ENCODE measurements at regions not wholly inside any gene's neighbourhood (a gene's known extent, or its start where the extent isn't known, plus 50 kb on each side); places are given as distances from the start of the nearest gene placed in this dataset.

GRCh38 chr14:44701563-44702263 lies 194.6 kb upstream of the FSCB start:
- DNase-seq = peak; percentile 0

GRCh38 chr14:44700694-44701093 lies 193.6 kb upstream of the FSCB start:
- DNase-seq = no peak

- peak; percentile 40 for DNase-seq
Observed at GRCh38 chr14:44700184-44700583, 193.1 kb upstream of the FSCB start.

- no peak for DNase-seq
Observed at GRCh38 chr14:44699391-44699790, 192.3 kb upstream of the FSCB start.

DNA sequence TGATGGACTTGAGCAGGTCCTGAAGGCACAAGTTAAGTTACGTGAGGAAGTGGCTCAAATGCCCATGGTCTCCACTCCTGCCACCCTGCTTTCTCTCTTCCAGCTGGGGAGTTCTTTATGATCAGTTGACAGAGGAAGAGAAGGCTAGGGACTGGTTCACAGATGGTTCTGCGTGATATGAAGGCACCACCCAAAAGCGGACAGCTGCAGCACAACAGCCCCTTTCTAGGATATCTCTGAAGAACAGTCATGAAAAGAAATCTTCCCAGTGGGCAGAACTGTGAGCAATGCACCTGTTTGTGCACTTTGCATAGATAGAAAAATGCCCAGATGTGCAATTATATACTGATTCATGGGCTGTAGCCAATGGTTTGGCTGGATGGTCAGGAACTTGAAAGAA lies 162.4 kb upstream of the FSCB start:
- no peak for DNase-seq

DNA sequence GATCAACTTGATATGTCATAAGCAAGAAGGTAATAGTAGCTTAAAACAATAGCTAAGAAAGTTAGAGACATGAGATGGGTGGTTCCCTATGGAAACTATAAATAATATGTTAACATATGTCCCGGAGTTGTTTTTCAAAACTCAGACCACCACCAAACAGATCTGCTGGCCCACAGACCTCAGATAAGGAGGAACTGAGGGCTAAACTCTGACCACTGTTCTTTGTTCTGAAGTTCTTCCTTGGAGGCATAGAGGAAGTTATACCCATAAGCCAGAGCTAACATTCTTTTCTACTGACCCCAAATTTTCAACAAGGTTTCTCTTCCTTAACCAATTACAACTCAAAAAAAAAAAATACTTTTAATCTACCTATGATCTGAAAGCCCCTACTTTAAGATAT lies 156.1 kb upstream of the FSCB start:
- no peak for DNase-seq

DNA sequence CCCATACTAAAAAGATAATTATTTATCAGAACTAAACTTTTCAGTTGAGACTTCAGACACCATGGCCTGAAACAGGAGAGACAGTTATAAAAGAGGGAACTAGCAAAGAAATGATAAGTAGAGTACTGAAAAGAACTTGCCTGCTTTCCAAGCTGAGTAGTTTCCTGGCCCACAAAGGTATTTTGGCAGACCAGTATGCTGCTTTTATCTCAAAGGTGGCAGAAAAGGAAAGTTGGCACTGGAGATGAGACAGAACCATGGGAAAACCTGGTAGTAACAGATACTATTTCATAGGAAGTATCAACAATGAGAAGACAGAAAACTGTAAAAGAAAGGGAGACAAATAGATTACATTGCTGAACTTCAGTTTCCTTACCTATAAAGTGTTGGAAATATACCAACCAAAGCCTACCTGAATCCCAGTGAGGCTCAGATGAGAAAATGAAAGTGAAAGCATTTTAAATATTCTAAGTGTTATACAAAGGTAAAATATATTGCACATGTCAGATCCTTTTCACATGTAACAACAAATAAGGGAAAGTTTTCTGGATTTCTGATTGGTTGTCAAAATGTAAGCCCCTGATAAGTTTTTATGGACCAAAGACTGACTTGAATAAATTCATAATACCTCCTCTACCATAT lies 155.3 kb upstream of the FSCB start:
- no peak for DNase-seq

DNA sequence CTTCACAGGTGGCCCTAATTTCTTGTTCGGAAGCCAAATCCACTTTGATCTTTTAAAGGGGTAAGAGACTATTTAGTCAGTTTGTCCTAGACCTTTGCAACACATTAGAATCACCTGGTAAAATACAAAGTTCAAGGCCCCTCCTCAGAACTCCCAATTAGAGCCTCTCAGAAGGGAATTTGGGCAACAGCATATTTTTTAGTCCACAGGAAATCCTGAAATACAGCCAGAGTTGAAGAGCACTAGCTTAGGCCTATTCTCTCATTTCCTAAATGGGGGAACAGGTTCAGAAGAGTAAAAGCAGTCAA lies 151.3 kb upstream of the FSCB start:
- DNase-seq = no peak

DNA sequence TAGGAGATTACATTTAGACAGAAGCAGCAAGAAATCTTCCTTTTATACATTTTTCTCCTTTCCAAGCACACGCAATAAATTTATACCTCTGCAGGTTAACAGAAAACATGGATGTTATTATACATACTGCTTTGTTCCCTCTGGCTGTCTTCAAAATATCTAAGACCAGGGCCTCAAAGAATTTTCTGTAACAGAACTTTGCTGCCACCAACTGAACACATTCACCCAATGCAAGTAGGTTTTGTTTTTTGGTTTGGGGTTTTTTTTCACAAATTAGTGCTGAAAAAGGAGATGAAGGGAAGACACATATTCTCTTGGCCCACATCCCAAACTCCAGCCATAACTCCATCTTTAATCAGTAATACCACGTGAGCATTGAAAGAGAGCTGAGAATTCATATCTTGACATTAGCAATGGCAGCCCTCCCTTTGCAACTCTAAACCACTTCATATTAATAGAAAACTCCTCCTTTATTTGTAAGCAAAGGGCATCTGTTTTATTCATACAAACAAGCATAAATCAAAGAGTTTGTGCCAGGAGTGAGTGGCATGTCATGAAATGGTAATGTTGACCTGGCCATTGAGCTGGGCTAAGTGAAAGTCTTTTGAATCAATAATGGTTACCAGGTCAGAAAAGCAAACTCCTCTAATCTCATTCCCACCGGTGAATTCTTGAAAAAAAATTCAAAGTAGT lies 150.8 kb upstream of the FSCB start:
- peak; percentile 7 for DNase-seq

DNA sequence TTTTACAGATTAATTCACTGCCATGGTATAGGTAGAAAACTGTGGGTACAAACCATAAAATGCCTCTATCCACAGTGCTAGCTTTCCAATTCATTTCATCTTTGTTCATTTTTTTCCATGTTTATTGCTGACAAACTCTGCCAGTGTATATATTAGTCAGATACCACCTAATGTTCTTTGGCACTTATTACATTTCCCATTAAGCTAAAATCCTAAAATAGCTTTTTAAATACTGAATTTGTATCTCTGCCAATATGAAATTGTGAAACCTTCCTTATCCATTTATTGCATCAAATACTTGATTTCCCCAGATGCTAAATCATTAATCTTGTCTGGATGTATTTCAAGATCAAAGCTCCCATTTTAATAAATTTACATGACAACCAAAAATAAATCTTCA lies 150.1 kb upstream of the FSCB start:
- no peak for DNase-seq

DNA sequence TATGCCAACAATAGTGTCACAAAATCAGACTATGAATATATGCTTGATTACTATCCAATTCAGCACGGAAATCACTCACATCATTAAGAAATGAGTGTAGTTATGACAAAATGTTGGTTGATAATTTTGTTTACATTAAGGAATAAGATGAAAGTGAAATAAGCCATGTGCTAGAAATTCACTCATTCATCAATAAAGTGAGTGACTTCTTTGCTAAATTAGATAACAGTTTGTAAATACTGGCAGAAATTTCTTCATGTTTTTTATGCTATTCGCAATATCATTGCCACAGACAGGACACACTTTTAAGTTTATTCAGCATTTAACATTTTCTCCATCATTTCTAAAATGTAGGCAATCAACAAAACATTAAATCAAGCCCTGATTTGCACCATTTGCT lies 147.5 kb upstream of the FSCB start:
- DNase-seq = no peak

DNA sequence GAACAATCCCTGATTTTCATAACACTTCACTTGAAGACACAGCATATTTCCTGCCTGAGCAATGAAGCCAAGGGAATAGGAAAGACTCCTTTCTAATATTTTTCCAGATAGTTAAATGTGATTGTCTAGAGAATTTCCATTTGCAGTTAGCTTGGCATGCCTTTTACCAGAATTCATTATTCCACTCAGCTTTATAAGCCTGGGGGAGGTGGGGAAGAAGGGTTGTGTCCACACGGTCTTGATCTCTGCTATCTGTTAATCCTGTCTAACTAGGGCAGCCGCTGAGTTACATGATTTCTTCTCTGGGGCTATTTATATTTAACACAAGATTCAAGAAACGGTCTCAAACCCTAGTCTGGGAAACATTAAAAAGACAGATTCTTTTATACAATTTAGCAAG lies 146.6 kb upstream of the FSCB start:
- DNase-seq = no peak

- no peak for DNase-seq
Observed at GRCh38 chr14:44652640-44653039, 145.6 kb upstream of the FSCB start.

- no peak for DNase-seq
Observed at GRCh38 chr14:44649061-44649460, 142.0 kb upstream of the FSCB start.

DNA sequence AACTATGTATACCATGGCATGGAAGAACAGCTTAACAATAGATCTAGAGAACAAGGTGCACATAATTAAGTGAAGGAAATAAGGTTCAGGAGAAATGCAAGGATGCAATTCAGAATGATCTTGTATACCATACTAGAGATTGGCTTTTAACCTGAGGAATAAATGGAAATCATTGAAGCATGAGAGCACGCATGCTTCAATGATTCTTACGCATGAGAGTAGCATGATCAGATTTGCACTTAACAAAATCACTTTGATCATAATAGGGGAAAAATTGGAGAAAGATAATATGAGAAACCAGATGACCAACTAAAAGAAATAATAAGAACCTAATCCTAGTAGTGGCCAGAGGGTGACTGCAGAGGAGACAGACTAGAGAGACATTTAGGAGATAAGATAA lies 133.3 kb upstream of the FSCB start:
- no peak for DNase-seq

DNA sequence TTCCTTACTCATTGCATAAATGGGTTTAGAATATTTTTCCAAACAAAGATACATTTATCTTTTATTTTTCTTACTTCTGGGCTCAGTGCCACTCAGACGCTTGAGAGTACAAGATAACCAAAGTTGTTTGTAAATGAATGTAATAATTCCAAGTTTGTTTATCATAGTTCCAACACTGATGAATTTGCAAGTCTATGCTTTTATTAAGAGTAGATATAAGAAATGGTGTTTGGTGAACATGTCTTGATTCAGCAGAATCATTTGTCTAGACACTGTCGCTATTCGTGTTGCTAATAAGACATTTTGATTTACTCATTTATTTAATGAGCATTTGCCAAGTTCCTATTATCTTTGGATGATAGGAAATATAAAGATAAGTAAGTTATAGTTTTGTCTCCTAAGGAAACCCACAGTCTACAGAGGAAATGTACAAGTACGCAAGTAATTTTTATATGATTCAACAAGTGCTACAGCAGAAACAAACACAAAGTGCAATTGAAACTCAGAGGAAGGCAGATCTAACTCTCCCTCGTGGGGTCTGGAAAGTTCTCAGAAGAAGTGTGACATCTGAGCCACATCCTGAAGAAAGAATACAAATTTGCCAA lies 132.8 kb upstream of the FSCB start:
- DNase-seq = no peak

GRCh38 chr14:44634692-44635091 lies 127.6 kb upstream of the FSCB start:
- no peak for DNase-seq

GRCh38 chr14:44626423-44626822 lies 119.3 kb upstream of the FSCB start:
- DNase-seq = no peak

GRCh38 chr14:44625098-44625497 lies 118.0 kb upstream of the FSCB start:
- no peak for DNase-seq

GRCh38 chr14:44620121-44621019 lies 113.3 kb upstream of the FSCB start:
- DNase-seq = peak; percentile 21

DNA sequence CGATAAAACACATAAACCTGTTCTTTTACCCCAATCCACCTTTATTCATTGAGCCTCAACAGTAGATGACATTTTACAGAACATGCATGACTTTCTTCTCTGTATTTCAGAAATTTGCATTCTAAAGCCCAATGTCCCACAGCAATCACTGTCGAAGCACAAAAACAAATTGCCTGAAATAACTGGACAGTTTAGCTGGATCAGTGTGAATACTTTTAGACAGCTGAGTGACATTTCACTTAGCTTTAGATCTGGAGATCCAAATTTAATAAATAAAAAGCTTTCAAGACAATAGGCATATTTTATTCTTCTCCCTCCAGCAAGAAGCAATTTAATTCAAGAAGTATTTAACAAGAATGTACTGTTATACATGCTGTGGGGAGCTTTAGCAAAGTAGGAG lies 109.1 kb upstream of the FSCB start:
- no peak for DNase-seq

DNA sequence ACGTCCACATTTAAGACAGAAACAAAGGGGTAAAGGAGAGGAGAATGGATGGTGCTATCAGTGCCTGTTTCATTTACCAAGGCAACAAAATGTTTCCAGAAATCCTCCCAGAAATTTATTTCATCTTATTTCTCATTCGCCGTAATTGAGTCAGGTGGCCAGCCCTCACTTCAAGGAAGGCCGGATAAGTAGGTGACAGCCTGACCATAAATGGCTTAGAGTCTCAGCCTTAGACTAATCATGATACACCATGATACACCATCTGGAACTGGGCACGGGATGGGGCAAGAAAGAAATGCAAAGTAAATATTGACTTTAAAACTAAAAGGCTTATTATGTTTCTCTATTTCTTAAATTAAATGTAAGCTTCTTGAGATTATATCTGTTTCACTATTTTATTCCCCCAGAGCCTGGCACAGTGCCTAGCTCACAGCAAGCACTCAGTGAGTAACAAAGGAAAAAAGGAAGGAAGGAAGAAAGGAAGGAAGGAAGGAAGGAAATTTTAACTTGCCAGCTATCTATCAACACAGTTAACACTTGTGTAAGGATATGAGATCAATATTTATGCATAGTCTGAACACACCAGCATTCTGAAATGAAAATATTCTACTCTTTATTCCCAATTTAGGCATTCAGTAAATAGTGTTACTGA lies 106.1 kb upstream of the FSCB start:
- DNase-seq = no peak
